ENCODE measurements at regions not wholly inside any gene's neighbourhood (a gene's known extent, or its start where the extent isn't known, plus 50 kb on each side); places are given as distances from the start of the nearest gene placed in this dataset.

- TF ChIP-seq REST (IDR thresholded peaks at IDR 0.05; ENCODE audit: insufficient read depth in 1 of 2, low read depth in 2 of 2, low read length in 2 of 2) = no peak
- no peak for TF ChIP-seq POLR2AphosphoS5 (IDR thresholded peaks at IDR 0.05; ENCODE audit: low read depth, low read length)
- TF ChIP-seq FOXP2 (optimal IDR thresholded peaks at IDR 0.05; ENCODE audit: borderline replicate concordance, extremely low read depth, extremely low read length, insufficient read depth) = no peak
- peak; percentile 57; the same call in 1 of the 2 replicates for TF ChIP-seq SIN3A (IDR thresholded peaks at IDR 0.05; ENCODE audit: borderline replicate concordance, insufficient read depth, low read length)
- TF ChIP-seq TAF1 (IDR thresholded peaks at IDR 0.05; ENCODE audit: borderline replicate concordance, insufficient read depth, low read length) = no peak
These were observed 1078.3 kb downstream of the TTLL7 start for GRCh38 chr1:82920418-82921248.

GRCh38 chr1:82919837-82920236, 1079.1 kb downstream of the TTLL7 start:
- TF ChIP-seq POLR2AphosphoS5 (IDR thresholded peaks at IDR 0.05; ENCODE audit: low read depth, low read length) = no peak

- TF ChIP-seq SIN3A (IDR thresholded peaks at IDR 0.05; ENCODE audit: borderline replicate concordance, insufficient read depth, low read length) (no peak), FOXP2 (optimal IDR thresholded peaks at IDR 0.05; ENCODE audit: borderline replicate concordance, extremely low read depth, extremely low read length, insufficient read depth) (no peak), REST (IDR thresholded peaks at IDR 0.05; ENCODE audit: insufficient read depth in 1 of 2, low read depth in 2 of 2, low read length in 2 of 2) (no peak), POLR2AphosphoS5 (IDR thresholded peaks at IDR 0.05; ENCODE audit: low read depth, low read length) (no peak), TAF1 (IDR thresholded peaks at IDR 0.05; ENCODE audit: borderline replicate concordance, insufficient read depth, low read length) (no peak)
These were observed 1091.6 kb downstream of the TTLL7 start for GRCh38 chr1:82907313-82907712.

GRCh38 chr1:82903626-82904025, 1095.3 kb downstream of the TTLL7 start:
- TF ChIP-seq POLR2AphosphoS5 (IDR thresholded peaks at IDR 0.05; ENCODE audit: low read depth, low read length) = no peak
- TF ChIP-seq TAF1 (IDR thresholded peaks at IDR 0.05; ENCODE audit: borderline replicate concordance, insufficient read depth, low read length) = no peak
- no peak for TF ChIP-seq SIN3A (IDR thresholded peaks at IDR 0.05; ENCODE audit: borderline replicate concordance, insufficient read depth, low read length)
- no peak for TF ChIP-seq REST (IDR thresholded peaks at IDR 0.05; ENCODE audit: insufficient read depth in 1 of 2, low read depth in 2 of 2, low read length in 2 of 2)
- no peak for TF ChIP-seq FOXP2 (optimal IDR thresholded peaks at IDR 0.05; ENCODE audit: borderline replicate concordance, extremely low read depth, extremely low read length, insufficient read depth)

- TF ChIP-seq REST (IDR thresholded peaks at IDR 0.05; ENCODE audit: insufficient read depth in 1 of 2, low read depth in 2 of 2, low read length in 2 of 2) (no peak), FOXP2 (optimal IDR thresholded peaks at IDR 0.05; ENCODE audit: borderline replicate concordance, extremely low read depth, extremely low read length, insufficient read depth) (no peak), POLR2AphosphoS5 (IDR thresholded peaks at IDR 0.05; ENCODE audit: low read depth, low read length) (no peak), TAF1 (IDR thresholded peaks at IDR 0.05; ENCODE audit: borderline replicate concordance, insufficient read depth, low read length) (no peak), SIN3A (IDR thresholded peaks at IDR 0.05; ENCODE audit: borderline replicate concordance, insufficient read depth, low read length) (no peak)
These were observed 1097.4 kb downstream of the TTLL7 start for GRCh38 chr1:82901561-82901960.
